Natural killer cell (primary cell): ENCODE measurements at regions not wholly inside any gene's neighbourhood (a gene's known extent, or its start where the extent isn't known, plus 50 kb on each side); places are given as distances from the start of the nearest gene placed in this dataset.

Experiments
- ATAC-seq, 3 donors: fragments of 150-1000 bp in 2 of 3; fragments of 200-7000 bp in 1 of 3; cut with Tn5 transposase; 1 replicate in 1 of 3; 2 replicates in 2 of 3; pipeline ENCODE4 v1.10.0; 2021; ENCODE audit warnings: mild to moderate bottlenecking in 2 of 3, moderate library complexity in 2 of 3
- DNase-seq, 2 donors: peaks; one replicate each; pipeline versions ENCODE4 v3.0.0 to v3.0.0-alpha.2; 2013 to 2021; ENCODE audit warnings: mixed read lengths in 1 of 2
- H3K27ac ChIP-seq: one replicate; pipeline ENCODE4 v1.5.1; 2013; ENCODE audit warnings: mild to moderate bottlenecking, low read length
- H3K27me3 ChIP-seq: one replicate; pipeline ENCODE4 v1.6.1; 2013; ENCODE audit warnings: low read length; ENCODE audit not compliant: control insufficient read depth, insufficient read depth
- H3K36me3 ChIP-seq: one replicate; pipeline ENCODE4 v1.6.1; 2013; ENCODE audit warnings: low read length; ENCODE audit not compliant: control insufficient read depth, insufficient read depth
- H3K4me1 ChIP-seq: one replicate; pipeline ENCODE4 v1.6.1; 2013; ENCODE audit warnings: low read length; ENCODE audit not compliant: control insufficient read depth, insufficient read depth
- H3K4me3 ChIP-seq: one replicate; pipeline ENCODE4 v1.5.1; 2013; ENCODE audit warnings: low read length
- H3K9me3 ChIP-seq: one replicate; pipeline ENCODE4 v1.6.1; 2013; ENCODE audit warnings: low read length; ENCODE audit not compliant: control insufficient read depth, insufficient read depth
- H3K27ac Mint-ChIP-seq, 2 donors: one replicate each; pipeline ENCODE4 v1.8.0; 2022; ENCODE audit warnings: mild to moderate bottlenecking in 2 of 2, mixed read lengths in 2 of 2, moderate library complexity in 1 of 2
- H3K27me3 Mint-ChIP-seq, 2 donors: one replicate each; pipeline ENCODE4 v1.8.0; 2022; ENCODE audit warnings: low read depth in 2 of 2, mixed read lengths in 2 of 2
- H3K36me3 Mint-ChIP-seq: one replicate; pipeline ENCODE4 v1.8.0; 2022; ENCODE audit warnings: mixed read lengths
- H3K4me1 Mint-ChIP-seq, 2 donors: one replicate each; pipeline ENCODE4 v1.8.0; 2022; ENCODE audit warnings: mixed read lengths in 2 of 2
- H3K4me3 Mint-ChIP-seq: one replicate; pipeline ENCODE4 v1.8.0; 2022; ENCODE audit warnings: mild to moderate bottlenecking, moderate library complexity, mixed read lengths
- H3K9me3 Mint-ChIP-seq, 2 donors: one replicate each; pipeline ENCODE4 v1.8.0; 2022; ENCODE audit warnings: mixed read lengths in 2 of 2
- CTCF ChIP-seq: fragments of 200-600 bp; IDR thresholded peaks from one replicate; pipeline ENCODE4 v1.8.0; 2022; ENCODE audit warnings: antibody characterized with exemption
- WGBS: methylation state at CpG from one replicate; pipeline ENCODE4 v1.1.7; 2013; ENCODE audit warnings: missing lambda C conversion rate; ENCODE audit not compliant: insufficient coverage; 5-methylcytosine and 5-hydroxymethylcytosine counted together
- intact Hi-C: fragments of 100-400 bp; cut with micrococcal nuclease; formaldehyde crosslinking; loops from one replicate; pipeline ENCODE4 v1.14.2; 2022

GRCh38 chr2:41483982-41484857, 563.6 kb upstream of the PKDCC start:
- Mint-ChIP-seq H3K27me3 (no peaks in the 10 kb centered on the region), H3K9me3 (no peaks in the 10 kb centered on the region), H3K4me1 (no peaks in the 10 kb centered on the region), H3K27ac (no peak overlapping the region), H3K4me3 (no peak overlapping the region), H3K36me3 (no peaks in the 10 kb centered on the region)
- no peak for DNase-seq
- ATAC-seq: no peak
- H3K9me3 ChIP-seq: no peaks in the 10 kb centered on the region
- H3K4me3 ChIP-seq: no peak overlapping the region
- no peaks in the 10 kb centered on the region for H3K27me3 ChIP-seq
- H3K27ac ChIP-seq: no peak overlapping the region
- H3K36me3 ChIP-seq: no peaks in the 10 kb centered on the region
- intact Hi-C loops: no loop called here
- TF ChIP-seq CTCF: no peak
- no peaks in the 10 kb centered on the region for H3K4me1 ChIP-seq
- 100% methylated on average over 1 of the region's 7 CpGs for WGBS

GRCh38 chr2:41484858-41485234, 563.0 kb upstream of the PKDCC start:
- Mint-ChIP-seq H3K4me3 (no peak overlapping the region), H3K9me3 (no peaks in the 10 kb centered on the region), H3K36me3 (no peaks in the 10 kb centered on the region), H3K27me3 (no peaks in the 10 kb centered on the region), H3K4me1 (no peaks in the 10 kb centered on the region), H3K27ac (no peak overlapping the region)
- no peaks in the 10 kb centered on the region for H3K27me3 ChIP-seq
- H3K4me1 ChIP-seq: no peaks in the 10 kb centered on the region
- H3K9me3 ChIP-seq: no peaks in the 10 kb centered on the region
- intact Hi-C loops: no loop called here
- no peaks in the 10 kb centered on the region for H3K36me3 ChIP-seq
- no peak overlapping the region for H3K27ac ChIP-seq
- no peak overlapping the region for H3K4me3 ChIP-seq
- DNase-seq (no peak), ATAC-seq (no peak)
- no peak for TF ChIP-seq CTCF

DNA sequence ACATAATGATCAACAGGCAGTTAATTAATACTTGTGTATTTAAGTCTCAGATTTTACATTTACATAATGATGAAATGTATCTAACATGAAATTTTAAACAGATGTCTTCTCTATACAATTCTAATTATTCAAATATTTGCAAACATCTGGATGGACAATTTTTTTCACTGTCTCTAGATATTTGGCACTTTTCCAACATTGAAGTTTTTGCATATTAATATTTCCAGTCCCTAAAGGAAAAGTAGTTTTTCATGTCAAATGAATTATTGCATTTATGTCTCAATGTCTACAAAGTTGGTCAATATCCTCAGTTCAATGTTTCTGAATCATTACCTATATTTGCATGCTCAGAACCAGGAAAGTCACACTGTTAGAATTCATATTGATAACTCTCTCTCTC, 560.9 kb upstream of the PKDCC start:
- Histone ChIP-seq H3K27ac (no peak overlapping the region), H3K4me1 (no peaks in the 10 kb centered on the region), H3K9me3 (no peaks in the 10 kb centered on the region), H3K36me3 (no peaks in the 10 kb centered on the region), H3K27me3 (no peaks in the 10 kb centered on the region), H3K4me3 (no peak overlapping the region)
- TF ChIP-seq CTCF: no peak
- no peak for ATAC-seq
- no peak for DNase-seq
- intact Hi-C loops: no loop called here
- Mint-ChIP-seq H3K27me3 (no peaks in the 10 kb centered on the region), H3K4me1 (no peaks in the 10 kb centered on the region), H3K36me3 (no peaks in the 10 kb centered on the region), H3K9me3 (no peaks in the 10 kb centered on the region), H3K27ac (no peak overlapping the region), H3K4me3 (no peak overlapping the region)

DNA sequence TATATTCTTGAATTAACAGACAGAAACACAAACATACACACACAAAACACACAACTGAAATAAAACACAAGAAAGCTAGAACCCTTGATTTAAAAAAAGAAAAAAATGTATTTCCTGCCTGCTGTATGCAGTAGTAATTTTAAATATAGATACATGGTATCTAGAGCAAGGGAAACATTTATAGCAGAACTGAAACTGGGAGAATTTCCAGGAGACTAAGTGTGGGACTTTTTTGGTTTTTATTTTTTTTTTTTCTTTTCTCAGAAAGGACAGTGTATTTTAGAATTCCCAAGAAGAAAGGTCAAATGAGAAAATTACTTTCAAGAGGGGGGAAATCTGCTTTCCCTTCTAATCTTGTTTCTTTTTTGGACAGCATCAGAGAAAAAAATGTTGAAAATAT, 558.9 kb upstream of the PKDCC start:
- Histone ChIP-seq H3K9me3 (peaks cover 2% of the 10 kb centered on the region), H3K27me3 (no peaks in the 10 kb centered on the region), H3K4me3 (no peak overlapping the region), H3K27ac (no peak overlapping the region), H3K36me3 (no peaks in the 10 kb centered on the region), H3K4me1 (no peaks in the 10 kb centered on the region)
- Mint-ChIP-seq H3K27me3 (no peaks in the 10 kb centered on the region), H3K27ac (no peak overlapping the region), H3K9me3 (peaks cover 4% of the 10 kb centered on the region in 2 donors), H3K4me3 (no peak overlapping the region), H3K36me3 (peaks cover 6% of the 10 kb centered on the region), H3K4me1 (no peaks in the 10 kb centered on the region)
- no peak for TF ChIP-seq CTCF
- intact Hi-C loops: no loop called here
- ATAC-seq (no peak), DNase-seq (no peak)
